Colonic mucosa (tissue), 4 donors: ENCODE measurements at regions not wholly inside any gene's neighbourhood (a gene's known extent, or its start where the extent isn't known, plus 50 kb on each side); places are given as distances from the start of the nearest gene placed in this dataset.

Experiments
- DNase-seq: peaks from one replicate; pipeline ENCODE4 v3.0.0-alpha.2; 2020
- H3K27ac ChIP-seq: fragments of 200-600 bp; one replicate; pipeline ENCODE4 v1.8.0; 2021
- H3K27me3 ChIP-seq: fragments of 200-600 bp; one replicate; pipeline ENCODE4 v1.8.0; 2021
- H3K36me3 ChIP-seq: fragments of 200-600 bp; one replicate; pipeline ENCODE4 v1.8.0; 2021
- H3K4me1 ChIP-seq: fragments of 200-600 bp; one replicate; pipeline ENCODE4 v1.8.0; 2021; ENCODE audit warnings: mild to moderate bottlenecking
- H3K4me3 ChIP-seq: fragments of 200-600 bp; one replicate; pipeline ENCODE4 v1.8.0; 2021
- H3K9ac ChIP-seq, 2 donors: one replicate each; pipeline ENCODE4 v1.7.0; 2013; ENCODE audit warnings: control low read depth in 2 of 2, low read depth in 2 of 2, low read length in 2 of 2
- H3K9me3 ChIP-seq: fragments of 200-600 bp; one replicate; pipeline ENCODE4 v1.8.0; 2021
- CTCF ChIP-seq: fragments of 200-600 bp; IDR thresholded peaks from one replicate; pipeline ENCODE4 v1.8.0; 2022; ENCODE audit warnings: antibody characterized with exemption, mild to moderate bottlenecking
- intact Hi-C: fragments of 100-400 bp; cut with DNase I; formaldehyde crosslinking; loops from one replicate; pipeline ENCODE4 v1.14.1; 2022
- donor health status: healthy.
- donor health status: DM: no; HTN: no; CAD: no.
- donor health status: DM: no; HTN: no; CAD: no.

DNA sequence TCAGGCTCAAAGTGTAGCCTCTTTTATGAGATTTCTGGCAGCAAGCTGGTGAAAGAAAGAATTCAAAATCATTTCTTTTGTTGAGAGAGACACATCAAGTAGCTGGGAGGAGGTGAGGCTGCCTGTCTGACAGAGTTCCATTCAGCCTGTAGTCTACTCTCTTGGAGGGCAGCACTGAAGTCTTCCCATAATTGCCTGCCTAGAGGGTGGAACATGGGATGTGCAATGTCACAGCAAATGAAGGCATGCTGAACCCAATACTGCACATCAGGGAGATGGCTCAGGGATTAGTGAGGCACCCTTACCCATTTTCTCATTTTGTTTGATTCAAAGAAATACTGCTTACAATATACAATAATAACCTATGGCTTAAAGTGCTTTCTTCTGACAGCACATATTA is 475.7 kb downstream of the TMEM232 start:
- Histone ChIP-seq H3K4me1 (no peaks in the 10 kb centered on the region), H3K9me3 (no peaks in the 10 kb centered on the region), H3K27me3 (no peaks in the 10 kb centered on the region), H3K9ac (no peak overlapping the region), H3K27ac (no peak overlapping the region), H3K4me3 (no peak overlapping the region), H3K36me3 (no peaks in the 10 kb centered on the region)
- DNase-seq, result no peak
- TF ChIP-seq CTCF, result no peak
- intact Hi-C loops, result no loop called here

GRCh38 chr5:110251366-110251765 is 475.1 kb downstream of the TMEM232 start:
- no peaks in the 10 kb centered on the region for H3K9me3 ChIP-seq
- H3K36me3 ChIP-seq, result no peaks in the 10 kb centered on the region
- H3K27ac ChIP-seq, result no peak overlapping the region
- H3K4me1 ChIP-seq, result no peaks in the 10 kb centered on the region
- H3K9ac ChIP-seq, result no peak overlapping the region
- H3K4me3 ChIP-seq, result no peak overlapping the region
- no peak for DNase-seq
- intact Hi-C loops, result no loop called here
- no peaks in the 10 kb centered on the region for H3K27me3 ChIP-seq
- TF ChIP-seq CTCF, result no peak

GRCh38 chr5:110255194-110255593 is 471.3 kb downstream of the TMEM232 start:
- Histone ChIP-seq H3K27ac (no peak overlapping the region), H3K27me3 (no peaks in the 10 kb centered on the region), H3K9me3 (no peaks in the 10 kb centered on the region), H3K9ac (no peak overlapping the region), H3K4me3 (no peak overlapping the region), H3K36me3 (no peaks in the 10 kb centered on the region), H3K4me1 (no peaks in the 10 kb centered on the region)
- no peak for DNase-seq
- intact Hi-C loops, result no loop called here
- no peak for TF ChIP-seq CTCF

GRCh38 chr5:110256298-110256697 is 470.2 kb downstream of the TMEM232 start:
- Histone ChIP-seq H3K27me3 (no peaks in the 10 kb centered on the region), H3K9me3 (no peaks in the 10 kb centered on the region), H3K27ac (no peak overlapping the region), H3K36me3 (no peaks in the 10 kb centered on the region), H3K4me1 (no peaks in the 10 kb centered on the region), H3K4me3 (no peak overlapping the region), H3K9ac (no peak overlapping the region)
- intact Hi-C loops, result no loop called here
- no peak for DNase-seq
- no peak for TF ChIP-seq CTCF

- Histone ChIP-seq H3K4me1 (no peaks in the 10 kb centered on the region), H3K36me3 (no peaks in the 10 kb centered on the region), H3K9ac (no peak overlapping the region), H3K9me3 (no peaks in the 10 kb centered on the region), H3K4me3 (no peak overlapping the region), H3K27ac (no peak overlapping the region), H3K27me3 (no peaks in the 10 kb centered on the region)
- no peak for TF ChIP-seq CTCF
- intact Hi-C loops, result no loop called here
- DNase-seq, result no peak
These were observed 468.5 kb downstream of the TMEM232 start for GRCh38 chr5:110257971-110258370.
